ENCODE measurements at regions not wholly inside any gene's neighbourhood (a gene's known extent, or its start where the extent isn't known, plus 50 kb on each side); places are given as distances from the start of the nearest gene placed in this dataset.
"Not testable (repeated sequence)": the region's sequence is repeated elsewhere in the genome, so short reads cannot be mapped to it uniquely, and the experiment has no call there.

- no peak for DNase-seq
Observed at GRCh38 chr13:68636784-68637183, 1406.6 kb upstream of the PCDH9 start.

- no peak for DNase-seq
Observed at GRCh38 chr13:68628994-68629393, 1398.9 kb upstream of the PCDH9 start.

- DNase-seq = no peak
Observed at GRCh38 chr13:68627379-68627778, 1397.2 kb upstream of the PCDH9 start.

GRCh38 chr13:68616600-68617222 is 1386.6 kb upstream of the PCDH9 start:
- no peak for DNase-seq

- DNase-seq = no peak
Observed at GRCh38 chr13:68609661-68610060, 1379.5 kb upstream of the PCDH9 start.

- no peak for DNase-seq
Observed at GRCh38 chr13:68608147-68608546, 1378.0 kb upstream of the PCDH9 start.

- DNase-seq = no peak
Observed at GRCh38 chr13:68597641-68598040, 1367.5 kb upstream of the PCDH9 start.

GRCh38 chr13:68588623-68589022 is 1358.5 kb upstream of the PCDH9 start:
- DNase-seq = no peak

GRCh38 chr13:68584776-68585175 is 1354.6 kb upstream of the PCDH9 start:
- DNase-seq = no peak

- DNase-seq = no peak
Observed at GRCh38 chr13:68574053-68574452, 1343.9 kb upstream of the PCDH9 start.

GRCh38 chr13:68551701-68552522 is 1321.8 kb upstream of the PCDH9 start:
- DNase-seq = no peak

- DNase-seq = no peak
Observed at GRCh38 chr13:68550330-68550729, 1320.2 kb upstream of the PCDH9 start.

GRCh38 chr13:68540244-68540643 is 1310.1 kb upstream of the PCDH9 start:
- DNase-seq = no peak

GRCh38 chr13:68535329-68535728 is 1305.2 kb upstream of the PCDH9 start:
- DNase-seq = no peak

- not testable (repeated sequence) for DNase-seq
Observed at GRCh38 chr13:68527167-68527566, 1297.0 kb upstream of the PCDH9 start.

GRCh38 chr13:68523838-68524424 is 1293.8 kb upstream of the PCDH9 start:
- DNase-seq = no peak

GRCh38 chr13:68522184-68522583 is 1292.0 kb upstream of the PCDH9 start:
- no peak for DNase-seq

- DNase-seq = no peak
Observed at GRCh38 chr13:68509734-68510621, 1279.8 kb upstream of the PCDH9 start.

- no peak for DNase-seq
Observed at GRCh38 chr13:68506888-68507551, 1276.9 kb upstream of the PCDH9 start.

- DNase-seq = no peak
Observed at GRCh38 chr13:68490594-68490993, 1260.5 kb upstream of the PCDH9 start.

- DNase-seq = no peak
Observed at GRCh38 chr13:68481130-68481529, 1251.0 kb upstream of the PCDH9 start.

- DNase-seq = no peak
Observed at GRCh38 chr13:68473834-68474326, 1243.7 kb upstream of the PCDH9 start.
